Activated naive CD4-positive, alpha-beta T cell treated with anti-CD3 and anti-CD28 coated beads, Interleukin-2, amount 10 ng/mL, durations not matched to agents 7 days and 5 days (primary cell): ENCODE measurements at regions not wholly inside any gene's neighbourhood (a gene's known extent, or its start where the extent isn't known, plus 50 kb on each side); places are given as distances from the start of the nearest gene placed in this dataset.

Experiments
- CTCF ChIA-PET: fragments of 350-600 bp; sonication (Branson Sonifier 250); formaldehyde crosslinking; loops from one replicate; lab custom pipeline; 2021; ENCODE audit warnings: antibody characterized with exemption; lab: Charles Lee
- DNase-seq: peaks from one replicate; pipeline ENCODE4 v3.0.0-alpha.2; 2020
- H3K27ac Mint-ChIP-seq: one replicate; pipeline ENCODE4 v1.8.0; 2021; ENCODE audit warnings: mild to moderate bottlenecking, moderate library complexity, mixed read lengths
- H3K27me3 Mint-ChIP-seq: one replicate; pipeline ENCODE4 v1.8.0; 2021; ENCODE audit warnings: mild to moderate bottlenecking, mixed read lengths
- H3K36me3 Mint-ChIP-seq: one replicate; pipeline ENCODE4 v1.8.0; 2021; ENCODE audit warnings: mixed read lengths
- H3K4me1 Mint-ChIP-seq: one replicate; pipeline ENCODE4 v1.8.0; 2021; ENCODE audit warnings: mixed read lengths
- H3K4me3 Mint-ChIP-seq: one replicate; pipeline ENCODE4 v1.8.0; 2021; ENCODE audit warnings: mild to moderate bottlenecking, moderate library complexity, mixed read lengths
- H3K9me3 Mint-ChIP-seq: one replicate; pipeline ENCODE4 v1.8.0; 2021; ENCODE audit warnings: mixed read lengths

GRCh38 chr17:22441776-22442175 is 749.5 kb downstream of the KCNJ18 start:
- DNase-seq: no peak
- Mint-ChIP-seq H3K36me3 (no peaks in the 10 kb centered on the region), H3K4me3 (no peak overlapping the region), H3K27ac (no peak overlapping the region), H3K27me3 (no peaks in the 10 kb centered on the region), H3K9me3 (peaks cover 18% of the 10 kb centered on the region), H3K4me1 (no peaks in the 10 kb centered on the region)
- CTCF ChIA-PET: no interaction called here

GRCh38 chr17:22443061-22443460 is 750.7 kb downstream of the KCNJ18 start:
- Mint-ChIP-seq H3K4me1 (no peaks in the 10 kb centered on the region), H3K27ac (no peak overlapping the region), H3K36me3 (no peaks in the 10 kb centered on the region), H3K9me3 (peaks cover 18% of the 10 kb centered on the region), H3K27me3 (no peaks in the 10 kb centered on the region), H3K4me3 (no peak overlapping the region)
- no peak for DNase-seq
- CTCF ChIA-PET: no interaction called here

GRCh38 chr17:22453181-22453580 is 760.9 kb downstream of the KCNJ18 start:
- Mint-ChIP-seq H3K27me3 (no peaks in the 10 kb centered on the region), H3K4me1 (no peaks in the 10 kb centered on the region), H3K9me3 (peaks cover 40% of the 10 kb centered on the region), H3K27ac (no peak overlapping the region), H3K36me3 (no peaks in the 10 kb centered on the region), H3K4me3 (no peak overlapping the region)
- DNase-seq: no peak
- CTCF ChIA-PET: no interaction called here

- no peak overlapping the region for H3K4me3 Mint-ChIP-seq
- CTCF ChIA-PET: no interaction called here
- no peaks in the 10 kb centered on the region for H3K4me1 Mint-ChIP-seq
- H3K36me3 Mint-ChIP-seq: no peaks in the 10 kb centered on the region
- H3K27ac Mint-ChIP-seq: no peak overlapping the region
- H3K9me3 Mint-ChIP-seq: peaks cover 41% of the 10 kb centered on the region
- no peak for DNase-seq
- H3K27me3 Mint-ChIP-seq: no peaks in the 10 kb centered on the region
These were observed 762.0 kb downstream of the KCNJ18 start for GRCh38 chr17:22454070-22454999.

GRCh38 chr17:22459331-22459952 is 767.1 kb downstream of the KCNJ18 start:
- no peaks in the 10 kb centered on the region for H3K4me1 Mint-ChIP-seq
- H3K4me3 Mint-ChIP-seq: no peak overlapping the region
- H3K9me3 Mint-ChIP-seq: peaks cover 53% of the 10 kb centered on the region
- DNase-seq: no peak
- no peaks in the 10 kb centered on the region for H3K27me3 Mint-ChIP-seq
- no peaks in the 10 kb centered on the region for H3K36me3 Mint-ChIP-seq
- H3K27ac Mint-ChIP-seq: no peak overlapping the region
- CTCF ChIA-PET: no interaction called here

- CTCF ChIA-PET: no interaction called here
- H3K27ac Mint-ChIP-seq: no peak overlapping the region
- H3K27me3 Mint-ChIP-seq: no peaks in the 10 kb centered on the region
- H3K36me3 Mint-ChIP-seq: no peaks in the 10 kb centered on the region
- no peak overlapping the region for H3K4me3 Mint-ChIP-seq
- no peaks in the 10 kb centered on the region for H3K4me1 Mint-ChIP-seq
- peaks cover 54% of the 10 kb centered on the region for H3K9me3 Mint-ChIP-seq
- DNase-seq: no peak
These were observed 767.6 kb downstream of the KCNJ18 start for GRCh38 chr17:22459953-22460350.

- no peak overlapping the region for H3K27ac Mint-ChIP-seq
- H3K36me3 Mint-ChIP-seq: no peaks in the 10 kb centered on the region
- H3K9me3 Mint-ChIP-seq: peaks cover 55% of the 10 kb centered on the region
- no peak overlapping the region for H3K4me3 Mint-ChIP-seq
- CTCF ChIA-PET: no interaction called here
- no peaks in the 10 kb centered on the region for H3K27me3 Mint-ChIP-seq
- no peak for DNase-seq
- no peaks in the 10 kb centered on the region for H3K4me1 Mint-ChIP-seq
These were observed 768.2 kb downstream of the KCNJ18 start for GRCh38 chr17:22460461-22461063.

- H3K4me3 Mint-ChIP-seq: no peak overlapping the region
- no peak for DNase-seq
- peaks cover 51% of the 10 kb centered on the region for H3K9me3 Mint-ChIP-seq
- H3K36me3 Mint-ChIP-seq: no peaks in the 10 kb centered on the region
- no peaks in the 10 kb centered on the region for H3K27me3 Mint-ChIP-seq
- CTCF ChIA-PET: no interaction called here
- H3K27ac Mint-ChIP-seq: no peak overlapping the region
- no peaks in the 10 kb centered on the region for H3K4me1 Mint-ChIP-seq
These were observed 769.3 kb downstream of the KCNJ18 start for GRCh38 chr17:22461460-22462145.

- CTCF ChIA-PET: no interaction called here
- DNase-seq: no peak
- no peaks in the 10 kb centered on the region for H3K4me1 Mint-ChIP-seq
- no peaks in the 10 kb centered on the region for H3K36me3 Mint-ChIP-seq
- H3K27me3 Mint-ChIP-seq: no peaks in the 10 kb centered on the region
- no peak overlapping the region for H3K27ac Mint-ChIP-seq
- no peak overlapping the region for H3K4me3 Mint-ChIP-seq
- peaks cover 51% of the 10 kb centered on the region for H3K9me3 Mint-ChIP-seq
These were observed 770.1 kb downstream of the KCNJ18 start for GRCh38 chr17:22462461-22462860.

- Mint-ChIP-seq H3K36me3 (no peaks in the 10 kb centered on the region), H3K27ac (no peak overlapping the region), H3K4me3 (no peak overlapping the region), H3K9me3 (peaks cover 52% of the 10 kb centered on the region), H3K27me3 (no peaks in the 10 kb centered on the region), H3K4me1 (no peaks in the 10 kb centered on the region)
- CTCF ChIA-PET: no interaction called here
- DNase-seq: no peak
These were observed 771.0 kb downstream of the KCNJ18 start for GRCh38 chr17:22463110-22463850.

GRCh38 chr17:22464041-22464440 is 771.7 kb downstream of the KCNJ18 start:
- Mint-ChIP-seq H3K27ac (no peak overlapping the region), H3K9me3 (peaks cover 55% of the 10 kb centered on the region), H3K4me1 (no peaks in the 10 kb centered on the region), H3K27me3 (no peaks in the 10 kb centered on the region), H3K36me3 (no peaks in the 10 kb centered on the region), H3K4me3 (no peak overlapping the region)
- CTCF ChIA-PET: no interaction called here
- no peak for DNase-seq

GRCh38 chr17:22467720-22468119 is 775.4 kb downstream of the KCNJ18 start:
- Mint-ChIP-seq H3K9me3 (peaks cover 48% of the 10 kb centered on the region), H3K4me3 (no peak overlapping the region), H3K27ac (no peak overlapping the region), H3K36me3 (no peaks in the 10 kb centered on the region), H3K4me1 (no peaks in the 10 kb centered on the region), H3K27me3 (no peaks in the 10 kb centered on the region)
- DNase-seq: no peak
- CTCF ChIA-PET: no interaction called here

- Mint-ChIP-seq H3K36me3 (no peaks in the 10 kb centered on the region), H3K27ac (no peak overlapping the region), H3K9me3 (peaks cover 36% of the 10 kb centered on the region), H3K27me3 (no peaks in the 10 kb centered on the region), H3K4me1 (no peaks in the 10 kb centered on the region), H3K4me3 (no peak overlapping the region)
- CTCF ChIA-PET: no interaction called here
- DNase-seq: no peak
These were observed 777.0 kb downstream of the KCNJ18 start for GRCh38 chr17:22469101-22469880.
